Activated CD4-positive, alpha-beta T cell treated with anti-CD3 and anti-CD28 coated beads for 36 hours (primary cell): ENCODE measurements at regions not wholly inside any gene's neighbourhood (a gene's known extent, or its start where the extent isn't known, plus 50 kb on each side); places are given as distances from the start of the nearest gene placed in this dataset.

Experiments
- ATAC-seq: fragments of 200-7000 bp; cut with Tn5 transposase; one replicate; pipeline ENCODE4 v1.10.0; 2021; ENCODE audit warnings: mild to moderate bottlenecking, moderate library complexity
- CTCF ChIA-PET: fragments of 350-600 bp; sonication (Branson Sonifier 250); formaldehyde crosslinking; loops from one replicate; lab custom pipeline; 2021; ENCODE audit warnings: antibody characterized with exemption; lab: Charles Lee
- POLR2A ChIA-PET: fragments of 350-600 bp; sonication (Branson Sonifier 250); formaldehyde crosslinking; loops from one replicate; lab custom pipeline; 2021; ENCODE audit warnings: antibody characterized with exemption, inconsistent platforms; lab: Charles Lee
- DNase-seq: peaks from one replicate; pipeline ENCODE4 v3.0.0-alpha.2; 2020
- H3K27ac Mint-ChIP-seq: one replicate; pipeline ENCODE4 v1.8.0; 2021; ENCODE audit warnings: mixed read lengths
- H3K27me3 Mint-ChIP-seq: one replicate; pipeline ENCODE4 v1.8.0; 2021; ENCODE audit warnings: mixed read lengths
- H3K36me3 Mint-ChIP-seq: one replicate; pipeline ENCODE4 v1.8.0; 2021; ENCODE audit warnings: low read depth, mixed read lengths
- H3K4me1 Mint-ChIP-seq: one replicate; pipeline ENCODE4 v1.8.0; 2021; ENCODE audit warnings: mixed read lengths
- H3K4me3 Mint-ChIP-seq: one replicate; pipeline ENCODE4 v1.8.0; 2021; ENCODE audit warnings: mild to moderate bottlenecking, moderate library complexity, mixed read lengths
- H3K9me3 Mint-ChIP-seq: one replicate; pipeline ENCODE4 v1.8.0; 2021; ENCODE audit warnings: low read depth, mixed read lengths
- intact Hi-C, 2 experiments: fragments of 100-400 bp; cut with DNase I in 1 of 2; cut with micrococcal nuclease in 1 of 2; formaldehyde crosslinking; loops; one replicate each; pipeline versions ENCODE4 v1.14.2 to v1.15.1; 2022 to 2024; cut with DNase I, micrococcal nuclease

DNA sequence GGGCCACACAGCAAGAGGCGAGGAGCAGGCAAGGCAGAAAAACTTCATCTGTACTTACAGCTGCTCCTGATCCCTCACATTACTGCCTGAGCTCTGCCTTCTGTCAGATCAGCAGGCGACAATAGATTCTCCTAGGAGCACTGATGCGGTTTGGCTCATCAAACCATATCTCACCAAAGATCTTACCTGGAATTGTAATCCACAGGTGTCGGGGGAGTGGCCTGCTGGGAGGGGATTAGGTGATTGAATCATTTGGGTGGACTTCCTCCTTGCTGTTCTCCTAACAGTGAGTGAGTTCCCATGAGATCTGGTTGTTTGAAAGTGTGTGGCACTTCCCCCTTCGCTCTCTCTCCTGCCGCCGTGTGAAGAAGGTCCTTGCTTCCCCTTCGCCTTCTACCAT, 647.3 kb downstream of the SOCS6 start:
- intact Hi-C loops: loop anchor here in 1 of 2 experiments (10.0 kb wide), 1 partner anchor 1149 kb away; no protein-coding TSS in a partner anchor
- Mint-ChIP-seq H3K27me3 (no peaks in the 10 kb centered on the region), H3K4me1 (peaks cover 7% of the 10 kb centered on the region), H3K4me3 (no peak overlapping the region), H3K27ac (no peak overlapping the region), H3K36me3 (no peaks in the 10 kb centered on the region), H3K9me3 (no peaks in the 10 kb centered on the region)
- ChIA-PET POLR2A (no interaction called here), CTCF (interaction anchor here (1.2 kb wide), 1 partner anchor 9 kb away, joined by 3 read pairs; no protein-coding TSS in a partner anchor)
- no peak for ATAC-seq
- no peak for DNase-seq

DNA sequence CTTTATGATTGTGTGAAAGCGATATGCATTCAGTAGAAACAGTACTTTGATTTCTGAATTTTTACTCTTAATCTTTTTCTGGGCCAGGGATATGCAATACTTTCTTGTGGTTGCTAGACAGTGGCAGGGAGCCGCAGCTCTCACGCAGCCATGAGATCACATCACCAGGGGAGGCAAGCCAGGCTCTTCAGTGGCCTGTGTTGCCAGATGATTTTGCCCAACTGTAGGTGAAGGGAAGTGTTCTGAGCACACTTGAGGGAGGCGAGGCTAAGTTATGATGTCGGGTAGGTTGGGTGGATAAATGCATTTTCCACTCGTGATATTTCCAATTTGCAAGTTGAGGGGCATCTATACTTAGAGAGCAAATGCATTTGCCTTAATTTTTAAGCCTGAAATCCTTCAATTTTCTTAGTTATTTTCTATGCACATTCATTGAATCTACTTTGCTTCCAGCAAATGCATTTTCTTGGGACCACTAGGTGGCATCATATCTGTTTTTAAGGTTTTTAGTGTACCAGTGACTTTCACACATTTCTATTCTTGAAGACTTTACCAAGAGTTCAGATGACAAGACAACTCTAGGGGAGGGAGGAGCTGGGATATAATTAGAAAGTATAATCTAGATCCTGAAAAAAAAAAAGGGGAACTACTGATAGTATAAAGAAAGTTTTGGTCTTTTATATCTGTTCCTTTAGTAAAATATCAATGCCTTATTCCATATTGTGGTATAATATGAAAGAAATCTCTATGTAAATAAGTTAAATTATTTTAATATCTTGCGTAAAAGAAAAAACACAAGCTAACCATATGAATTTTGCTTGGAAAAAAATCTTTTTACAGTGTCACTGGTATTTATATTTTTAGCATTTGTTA, 643.3 kb downstream of the SOCS6 start:
- intact Hi-C loops: loop anchor here in 1 of 2 experiments (1.0 to 10.0 kb wide), 3 partner anchors 852 to 1612 kb away; partner anchors contain the start of gene CBLN2
- CTCF ChIA-PET: interaction anchor here (0.6 to 0.8 kb wide), 4 partner anchors 8 to 1617 kb away, joined by 3 to 4 read pairs (median 3); no protein-coding TSS in a partner anchor

GRCh38 chr18:70920840-70921374, 632.1 kb downstream of the SOCS6 start:
- Mint-ChIP-seq H3K27me3 (peaks cover 2% of the 10 kb centered on the region), H3K36me3 (no peaks in the 10 kb centered on the region), H3K27ac (no peak overlapping the region), H3K9me3 (peaks cover 3% of the 10 kb centered on the region), H3K4me3 (no peak overlapping the region), H3K4me1 (no peaks in the 10 kb centered on the region)
- DNase-seq: no peak
- CTCF ChIA-PET: no interaction called here
- POLR2A ChIA-PET: no interaction called here
- intact Hi-C loops: no loop called here
- no peak for ATAC-seq

More for the DNA sequence above, 643.3 kb downstream of the SOCS6 start:
- Mint-ChIP-seq H3K4me1 (peaks cover 7% of the 10 kb centered on the region), H3K27ac (no peak overlapping the region), H3K36me3 (no peaks in the 10 kb centered on the region), H3K27me3 (no peaks in the 10 kb centered on the region), H3K9me3 (no peaks in the 10 kb centered on the region), H3K4me3 (no peak overlapping the region)
- ATAC-seq: no peak
- DNase-seq: no peak
- POLR2A ChIA-PET: no interaction called here

- peaks cover 9% of the 10 kb centered on the region for H3K9me3 Mint-ChIP-seq
- H3K27me3 Mint-ChIP-seq: no peaks in the 10 kb centered on the region
- CTCF ChIA-PET: no interaction called here
- intact Hi-C loops: no loop called here
- no peaks in the 10 kb centered on the region for H3K36me3 Mint-ChIP-seq
- DNase-seq (no peak), ATAC-seq (no peak)
- no peak overlapping the region for H3K4me3 Mint-ChIP-seq
- POLR2A ChIA-PET: no interaction called here
- no peak overlapping the region for H3K27ac Mint-ChIP-seq
- H3K4me1 Mint-ChIP-seq: peaks cover 7% of the 10 kb centered on the region
Measured at GRCh38 chr18:70907673-70908072, 618.8 kb downstream of the SOCS6 start.

GRCh38 chr18:70892381-70892780, 603.5 kb downstream of the SOCS6 start:
- Mint-ChIP-seq H3K4me1 (no peaks in the 10 kb centered on the region), H3K36me3 (no peaks in the 10 kb centered on the region), H3K4me3 (no peak overlapping the region), H3K27me3 (no peaks in the 10 kb centered on the region), H3K27ac (no peak overlapping the region), H3K9me3 (peaks cover 5% of the 10 kb centered on the region)
- DNase-seq (no peak), ATAC-seq (no peak)
- CTCF ChIA-PET: no interaction called here
- POLR2A ChIA-PET: no interaction called here
- intact Hi-C loops: no loop called here

DNA sequence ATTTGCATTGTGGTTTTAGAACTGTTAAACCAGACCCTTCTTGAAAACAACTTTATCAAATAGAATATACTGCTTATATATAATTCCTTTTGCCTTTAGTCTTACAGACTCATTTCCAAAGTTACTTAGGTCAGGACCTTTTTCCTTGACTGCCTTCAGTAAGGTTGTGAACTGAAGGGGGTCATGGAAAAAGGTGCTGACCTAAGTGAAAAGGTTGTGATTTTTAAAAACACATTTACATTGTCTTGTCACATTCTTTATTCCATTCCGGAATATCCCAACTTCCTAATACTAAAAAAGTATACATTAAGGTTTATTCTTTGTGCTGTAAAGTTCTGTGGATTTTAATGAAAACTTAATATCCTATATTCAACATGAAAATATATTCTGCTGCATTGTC, 581.4 kb downstream of the SOCS6 start:
- Mint-ChIP-seq H3K36me3 (no peaks in the 10 kb centered on the region), H3K27ac (no peak overlapping the region), H3K27me3 (no peaks in the 10 kb centered on the region), H3K9me3 (peaks cover 8% of the 10 kb centered on the region), H3K4me1 (no peaks in the 10 kb centered on the region), H3K4me3 (no peak overlapping the region)
- intact Hi-C loops: no loop called here
- ChIA-PET POLR2A (no interaction called here), CTCF (no interaction called here)
- no peak for DNase-seq
- no peak for ATAC-seq

GRCh38 chr18:70848329-70848728, 559.5 kb downstream of the SOCS6 start:
- CTCF ChIA-PET: no interaction called here
- intact Hi-C loops: no loop called here
- Mint-ChIP-seq H3K4me3 (no peak overlapping the region), H3K27me3 (no peaks in the 10 kb centered on the region), H3K36me3 (no peaks in the 10 kb centered on the region), H3K4me1 (no peaks in the 10 kb centered on the region), H3K27ac (no peak overlapping the region), H3K9me3 (no peaks in the 10 kb centered on the region)
- DNase-seq (no peak), ATAC-seq (no peak)
- POLR2A ChIA-PET: no interaction called here

DNA sequence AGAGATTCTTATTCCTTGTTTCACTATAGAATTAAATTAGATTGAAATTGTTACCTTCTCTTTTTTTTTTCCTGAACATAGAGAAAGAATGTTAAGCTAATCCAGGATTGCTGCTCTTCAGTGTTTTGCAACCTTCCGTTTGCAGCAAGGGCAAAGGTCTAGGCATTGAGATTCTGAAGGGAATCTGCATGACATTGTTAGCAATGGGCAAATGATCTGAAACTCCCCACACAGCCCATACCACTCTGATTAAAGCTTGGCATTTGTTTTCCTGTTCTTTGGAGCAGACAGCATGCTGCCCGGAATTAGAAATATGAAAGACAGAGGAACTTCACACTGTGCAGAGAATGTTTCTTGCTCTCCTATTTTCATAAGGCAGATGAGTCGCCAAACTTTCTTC, 551.8 kb downstream of the SOCS6 start:
- Mint-ChIP-seq H3K27me3 (no peaks in the 10 kb centered on the region), H3K9me3 (no peaks in the 10 kb centered on the region), H3K36me3 (no peaks in the 10 kb centered on the region), H3K4me1 (no peaks in the 10 kb centered on the region), H3K27ac (no peak overlapping the region), H3K4me3 (no peak overlapping the region)
- intact Hi-C loops: no loop called here
- ChIA-PET CTCF (no interaction called here), POLR2A (no interaction called here)
- DNase-seq (no peak), ATAC-seq (no peak)

DNA sequence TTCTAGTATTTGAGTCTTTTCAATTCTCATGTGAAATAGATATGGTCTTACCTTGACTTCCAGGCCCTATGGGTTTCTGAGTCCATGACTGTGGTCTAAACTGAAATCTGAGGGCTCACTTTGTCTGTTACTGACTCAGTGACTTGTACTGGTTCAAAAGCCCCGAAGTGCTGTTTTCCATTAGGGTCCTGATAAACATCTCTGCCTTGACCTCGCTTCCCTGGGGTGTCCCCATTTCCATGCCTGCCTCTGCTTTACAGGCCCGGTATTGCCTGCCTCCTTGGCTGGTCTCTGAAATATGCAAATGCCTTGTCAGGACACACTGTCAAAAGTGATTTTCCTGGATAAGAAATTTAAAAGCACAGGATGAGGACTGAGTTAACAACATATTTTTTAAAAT, 538.8 kb downstream of the SOCS6 start:
- no peaks in the 10 kb centered on the region for H3K36me3 Mint-ChIP-seq
- H3K9me3 Mint-ChIP-seq: no peaks in the 10 kb centered on the region
- intact Hi-C loops: no loop called here
- no peak overlapping the region for H3K27ac Mint-ChIP-seq
- ATAC-seq: no peak
- CTCF ChIA-PET: no interaction called here
- no peak overlapping the region for H3K4me3 Mint-ChIP-seq
- no peaks in the 10 kb centered on the region for H3K27me3 Mint-ChIP-seq
- no peaks in the 10 kb centered on the region for H3K4me1 Mint-ChIP-seq
- POLR2A ChIA-PET: no interaction called here
- DNase-seq: no peak

DNA sequence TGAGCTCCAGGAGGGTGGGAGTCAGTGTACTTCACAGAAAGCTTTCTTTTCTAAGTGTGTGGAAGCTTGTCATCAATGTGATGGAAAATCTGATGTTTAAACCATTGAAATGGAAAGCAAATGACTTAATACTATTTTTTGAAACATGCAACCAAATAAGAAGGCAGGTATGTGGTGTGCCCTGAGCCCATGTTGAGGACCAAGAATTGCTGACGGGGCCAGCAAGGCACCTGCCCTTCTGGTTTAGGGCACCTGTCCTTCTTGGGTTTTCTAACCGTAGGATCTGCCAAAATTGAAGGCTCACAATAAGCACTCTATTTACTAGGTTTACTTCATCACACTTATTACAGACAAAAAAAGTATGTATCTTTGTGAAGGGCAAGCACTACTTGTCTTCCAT, 537.7 kb downstream of the SOCS6 start:
- POLR2A ChIA-PET: no interaction called here
- Mint-ChIP-seq H3K27me3 (no peaks in the 10 kb centered on the region), H3K36me3 (no peaks in the 10 kb centered on the region), H3K4me1 (no peaks in the 10 kb centered on the region), H3K4me3 (no peak overlapping the region), H3K27ac (no peak overlapping the region), H3K9me3 (no peaks in the 10 kb centered on the region)
- DNase-seq (no peak), ATAC-seq (no peak)
- intact Hi-C loops: no loop called here
- CTCF ChIA-PET: interaction anchor here (0.6 to 1.2 kb wide), 4 partner anchors 11 to 1146 kb away, joined by 3 to 4 read pairs (median 3); no protein-coding TSS in a partner anchor

DNA sequence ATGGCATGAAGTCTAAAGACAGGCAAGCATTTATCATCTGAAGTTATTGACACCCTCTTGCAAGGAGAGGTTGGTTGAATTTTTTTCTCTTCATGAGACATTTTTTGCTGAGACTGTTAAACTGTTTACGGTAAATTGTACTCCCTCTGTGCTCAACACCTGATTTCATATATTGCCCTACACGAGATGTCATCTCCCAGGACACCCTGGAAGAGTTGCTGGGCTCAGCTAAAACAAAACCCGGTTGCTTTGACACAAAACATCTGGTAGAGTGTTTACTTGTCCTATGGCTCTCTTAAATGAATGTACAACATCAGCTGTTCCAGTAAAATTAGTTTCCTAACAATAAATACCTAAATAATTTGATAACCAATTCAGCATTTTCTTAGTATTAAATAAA, 533.8 kb downstream of the SOCS6 start:
- intact Hi-C loops: no loop called here
- POLR2A ChIA-PET: no interaction called here
- H3K4me3 Mint-ChIP-seq: no peak overlapping the region
- no peak for ATAC-seq
- H3K36me3 Mint-ChIP-seq: no peaks in the 10 kb centered on the region
- no peaks in the 10 kb centered on the region for H3K27me3 Mint-ChIP-seq
- no peaks in the 10 kb centered on the region for H3K9me3 Mint-ChIP-seq
- peaks cover 6% of the 10 kb centered on the region for H3K4me1 Mint-ChIP-seq
- no peak overlapping the region for H3K27ac Mint-ChIP-seq
- CTCF ChIA-PET: no interaction called here
- no peak for DNase-seq

- ATAC-seq (no peak), DNase-seq (no peak)
- Mint-ChIP-seq H3K27ac (no peak overlapping the region), H3K4me3 (no peak overlapping the region), H3K4me1 (peaks cover 6% of the 10 kb centered on the region), H3K9me3 (no peaks in the 10 kb centered on the region), H3K36me3 (no peaks in the 10 kb centered on the region), H3K27me3 (no peaks in the 10 kb centered on the region)
- POLR2A ChIA-PET: no interaction called here
- intact Hi-C loops: no loop called here
- CTCF ChIA-PET: no interaction called here
Measured at GRCh38 chr18:70822117-70822516, 533.3 kb downstream of the SOCS6 start.
